Peyer's patch (tissue), 4 donors: ENCODE measurements at regions not wholly inside any gene's neighbourhood (a gene's known extent, or its start where the extent isn't known, plus 50 kb on each side); places are given as distances from the start of the nearest gene placed in this dataset.

Experiments
- DNase-seq, 3 donors: peaks; one replicate each; pipeline ENCODE4 v3.0.0-alpha.2; 2017 to 2019
- H3K27ac ChIP-seq, 4 donors: fragments of 200-600 bp; sonication (generic); one replicate each; pipeline ENCODE4 v1.5.1; 2016 to 2019
- H3K27me3 ChIP-seq, 2 donors: fragments of 200-600 bp; sonication (generic); one replicate each; pipeline ENCODE4 v1.5.1; 2019
- H3K36me3 ChIP-seq, 3 donors: fragments of 200-600 bp; sonication (generic); one replicate each; pipeline ENCODE4 v1.5.1; 2016 to 2019
- H3K4me1 ChIP-seq, 4 donors: fragments of 200-600 bp; sonication (generic); one replicate each; pipeline ENCODE4 v1.5.1; 2016 to 2019
- H3K4me3 ChIP-seq, 4 donors: fragments of 200-600 bp; sonication (generic); 1 replicate in 3 of 4; 2 replicates in 1 of 4; pipeline ENCODE4 v1.5.1; 2016 to 2019; ENCODE audit warnings: mild to moderate bottlenecking in 1 of 4
- H3K9me3 ChIP-seq, 4 donors: fragments of 200-600 bp; sonication (generic); one replicate each; pipeline ENCODE4 v1.5.1; 2016 to 2019; ENCODE audit warnings: mild to moderate bottlenecking in 1 of 4
- CTCF ChIP-seq, 6 experiments: fragments of 450-650 bp in 4 of 6; fragments of 200-600 bp in 2 of 6; sonication (generic) in 1 of 6; IDR thresholded peaks; one replicate each; pipeline ENCODE4 v1.5.1; 2017 to 2019; ENCODE audit warnings: antibody characterized with exemption in 6 of 6, mild to moderate bottlenecking in 3 of 6, moderate library complexity in 1 of 6
- POLR2A ChIP-seq, 2 donors: fragments of 450-650 bp; IDR thresholded peaks; one replicate each; pipeline ENCODE4 v1.5.1; 2017; ENCODE audit warnings: antibody characterized with exemption in 2 of 2, mild to moderate bottlenecking in 2 of 2, moderate library complexity in 2 of 2

GRCh38 chr4:128459547-128459946 lies 171.9 kb upstream of the PGRMC2 start:
- no peak for DNase-seq
- Histone ChIP-seq H3K9me3 (no peaks in the 10 kb centered on the region), H3K27ac (no peak overlapping the region), H3K4me3 (no peak overlapping the region), H3K36me3 (no peaks in the 10 kb centered on the region), H3K27me3 (no peaks in the 10 kb centered on the region), H3K4me1 (no peaks in the 10 kb centered on the region)
- no peak for TF ChIP-seq POLR2A (IDR thresholded peaks at IDR 0.05)
- no peak for TF ChIP-seq CTCF (IDR thresholded peaks at IDR 0.05)

GRCh38 chr4:128458816-128459215 lies 171.2 kb upstream of the PGRMC2 start:
- TF ChIP-seq CTCF (IDR thresholded peaks at IDR 0.05) (no peak), POLR2A (IDR thresholded peaks at IDR 0.05) (no peak)
- DNase-seq, result no peak
- Histone ChIP-seq H3K9me3 (no peaks in the 10 kb centered on the region), H3K27ac (no peak overlapping the region), H3K4me3 (no peak overlapping the region), H3K4me1 (no peaks in the 10 kb centered on the region), H3K27me3 (no peaks in the 10 kb centered on the region), H3K36me3 (no peaks in the 10 kb centered on the region)

GRCh38 chr4:128457726-128458125 lies 170.1 kb upstream of the PGRMC2 start:
- H3K27me3 ChIP-seq, result no peaks in the 10 kb centered on the region
- DNase-seq, result no peak
- no peaks in the 10 kb centered on the region for H3K4me1 ChIP-seq
- TF ChIP-seq POLR2A (IDR thresholded peaks at IDR 0.05) (no peak), CTCF (IDR thresholded peaks at IDR 0.05) (no peak)
- H3K27ac ChIP-seq, result no peak overlapping the region
- no peaks in the 10 kb centered on the region for H3K9me3 ChIP-seq
- H3K4me3 ChIP-seq, result no peak overlapping the region
- no peaks in the 10 kb centered on the region for H3K36me3 ChIP-seq

- H3K36me3 ChIP-seq, result no peaks in the 10 kb centered on the region
- DNase-seq, result no peak
- H3K27ac ChIP-seq, result no peak overlapping the region
- TF ChIP-seq POLR2A (IDR thresholded peaks at IDR 0.05) (no peak), CTCF (IDR thresholded peaks at IDR 0.05) (no peak)
- H3K4me1 ChIP-seq, result no peaks in the 10 kb centered on the region
- H3K4me3 ChIP-seq, result no peak overlapping the region
- no peaks in the 10 kb centered on the region for H3K9me3 ChIP-seq
- H3K27me3 ChIP-seq, result no peaks in the 10 kb centered on the region
Measured at GRCh38 chr4:128456171-128456570, 168.6 kb upstream of the PGRMC2 start.

- H3K27me3 ChIP-seq, result no peaks in the 10 kb centered on the region
- H3K4me3 ChIP-seq, result no peak overlapping the region
- H3K9me3 ChIP-seq, result no peaks in the 10 kb centered on the region
- no peak for DNase-seq
- TF ChIP-seq CTCF (IDR thresholded peaks at IDR 0.05), result no peak
- no peak for TF ChIP-seq POLR2A (IDR thresholded peaks at IDR 0.05)
- no peaks in the 10 kb centered on the region for H3K36me3 ChIP-seq
- no peak overlapping the region for H3K27ac ChIP-seq
- no peaks in the 10 kb centered on the region for H3K4me1 ChIP-seq
Measured at GRCh38 chr4:128455480-128455879, 167.9 kb upstream of the PGRMC2 start.

GRCh38 chr4:128454881-128455280 lies 167.3 kb upstream of the PGRMC2 start:
- TF ChIP-seq CTCF (IDR thresholded peaks at IDR 0.05) (no peak), POLR2A (IDR thresholded peaks at IDR 0.05) (no peak)
- H3K4me3 ChIP-seq, result no peak overlapping the region
- DNase-seq, result no peak
- no peaks in the 10 kb centered on the region for H3K4me1 ChIP-seq
- no peak overlapping the region for H3K27ac ChIP-seq
- no peaks in the 10 kb centered on the region for H3K9me3 ChIP-seq
- no peaks in the 10 kb centered on the region for H3K27me3 ChIP-seq
- H3K36me3 ChIP-seq, result no peaks in the 10 kb centered on the region
